ENCODE measurements at regions not wholly inside any gene's neighbourhood (a gene's known extent, or its start where the extent isn't known, plus 50 kb on each side); places are given as distances from the start of the nearest gene placed in this dataset.
"Not testable (repeated sequence)": the region's sequence is repeated elsewhere in the genome, so short reads cannot be mapped to it uniquely, and the experiment has no call there.

DNA sequence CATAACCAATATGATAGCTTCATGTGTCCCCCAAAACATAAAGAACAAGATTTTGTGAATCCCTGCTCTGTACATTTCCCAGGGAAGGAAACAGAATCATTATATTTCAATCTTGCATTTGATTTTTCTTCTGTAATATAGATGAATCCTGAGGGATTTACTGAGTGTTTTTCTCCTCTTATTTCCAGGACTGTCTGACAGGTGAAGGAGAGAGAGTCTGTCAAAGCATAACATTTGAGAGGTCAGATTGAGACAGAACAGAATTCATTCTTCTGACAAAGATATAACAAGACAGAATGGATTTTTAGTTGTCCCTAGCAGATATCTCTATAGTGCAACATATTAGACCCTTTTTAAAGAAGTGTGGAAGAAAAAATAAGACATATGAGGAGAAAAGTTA lies 354.5 kb upstream of the IZUMO3 start:
- in situ Hi-C loops (cut with HindIII; ENCODE audit: low sequenced_read_pairs) = no loop called here
- DNase-seq (ENCODE audit: low read depth) = no peak
- TF ChIP-seq, protein P1, sequence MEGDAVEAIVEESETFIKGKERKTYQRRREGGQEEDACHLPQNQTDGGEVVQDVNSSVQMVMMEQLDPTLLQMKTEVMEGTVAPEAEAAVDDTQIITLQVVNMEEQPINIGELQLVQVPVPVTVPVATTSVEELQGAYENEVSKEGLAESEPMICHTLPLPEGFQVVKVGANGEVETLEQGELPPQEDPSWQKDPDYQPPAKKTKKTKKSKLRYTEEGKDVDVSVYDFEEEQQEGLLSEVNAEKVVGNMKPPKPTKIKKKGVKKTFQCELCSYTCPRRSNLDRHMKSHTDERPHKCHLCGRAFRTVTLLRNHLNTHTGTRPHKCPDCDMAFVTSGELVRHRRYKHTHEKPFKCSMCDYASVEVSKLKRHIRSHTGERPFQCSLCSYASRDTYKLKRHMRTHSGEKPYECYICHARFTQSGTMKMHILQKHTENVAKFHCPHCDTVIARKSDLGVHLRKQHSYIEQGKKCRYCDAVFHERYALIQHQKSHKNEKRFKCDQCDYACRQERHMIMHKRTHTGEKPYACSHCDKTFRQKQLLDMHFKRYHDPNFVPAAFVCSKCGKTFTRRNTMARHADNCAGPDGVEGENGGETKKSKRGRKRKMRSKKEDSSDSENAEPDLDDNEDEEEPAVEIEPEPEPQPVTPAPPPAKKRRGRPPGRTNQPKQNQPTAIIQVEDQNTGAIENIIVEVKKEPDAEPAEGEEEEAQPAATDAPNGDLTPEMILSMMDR (IDR thresholded peaks at IDR 0.05; ENCODE audit: low read depth, low read length, missing control alignments) = no peak
- no peak overlapping the region for H3K4me3 ChIP-seq (ENCODE audit: low read depth, low read length)

DNA sequence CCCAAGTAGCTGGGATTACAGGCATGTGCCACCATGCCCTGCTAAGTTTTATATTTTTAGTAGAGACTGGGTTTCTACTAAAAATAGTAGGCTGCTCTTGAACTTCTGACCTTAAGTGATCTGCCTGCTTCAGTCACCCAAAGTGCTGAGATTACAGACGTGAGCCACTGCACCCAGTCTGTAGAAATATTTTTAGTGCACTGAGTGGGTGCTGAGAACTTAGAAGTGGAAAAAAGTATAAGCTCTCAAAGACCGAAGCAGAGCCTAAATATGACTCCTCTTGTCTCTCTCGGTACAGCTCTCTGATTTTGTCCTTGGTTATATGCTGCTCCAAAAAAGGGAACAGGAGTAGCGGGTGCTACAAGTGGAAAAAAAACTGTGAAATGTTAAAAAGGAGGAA lies 353.8 kb upstream of the IZUMO3 start:
- H3K4me3 ChIP-seq (ENCODE audit: low read depth, low read length) = no peak overlapping the region
- no peak for DNase-seq (ENCODE audit: low read depth)
- TF ChIP-seq, protein P1 (IDR thresholded peaks at IDR 0.05; ENCODE audit: low read depth, low read length, missing control alignments) = no peak
- in situ Hi-C loops (cut with HindIII; ENCODE audit: low sequenced_read_pairs) = no loop called here

DNA sequence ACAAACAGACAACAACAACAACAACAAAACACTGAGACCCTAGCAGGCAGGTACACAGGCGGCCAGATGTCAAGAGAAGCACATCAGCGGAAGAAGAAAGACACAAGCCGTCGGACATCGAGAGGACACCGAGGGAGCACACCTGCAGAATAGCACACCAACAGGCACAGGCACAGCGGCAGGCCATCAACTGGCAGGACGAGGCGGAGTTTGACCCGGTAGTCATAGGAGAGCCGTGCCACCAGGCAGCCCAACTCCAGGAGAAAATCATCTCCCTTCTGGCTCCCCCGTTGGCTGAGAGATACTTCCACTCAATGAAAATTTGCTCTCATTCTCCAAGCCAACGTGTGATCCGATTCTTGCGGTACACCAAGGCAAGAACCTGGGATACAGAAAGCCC lies 352.1 kb upstream of the IZUMO3 start:
- no peak overlapping the region for H3K4me3 ChIP-seq (ENCODE audit: low read depth, low read length)
- TF ChIP-seq, protein P1 (IDR thresholded peaks at IDR 0.05; ENCODE audit: low read depth, low read length, missing control alignments) = no peak
- in situ Hi-C loops (cut with HindIII; ENCODE audit: low sequenced_read_pairs) = no loop called here
- no peak for DNase-seq (ENCODE audit: low read depth)

DNA sequence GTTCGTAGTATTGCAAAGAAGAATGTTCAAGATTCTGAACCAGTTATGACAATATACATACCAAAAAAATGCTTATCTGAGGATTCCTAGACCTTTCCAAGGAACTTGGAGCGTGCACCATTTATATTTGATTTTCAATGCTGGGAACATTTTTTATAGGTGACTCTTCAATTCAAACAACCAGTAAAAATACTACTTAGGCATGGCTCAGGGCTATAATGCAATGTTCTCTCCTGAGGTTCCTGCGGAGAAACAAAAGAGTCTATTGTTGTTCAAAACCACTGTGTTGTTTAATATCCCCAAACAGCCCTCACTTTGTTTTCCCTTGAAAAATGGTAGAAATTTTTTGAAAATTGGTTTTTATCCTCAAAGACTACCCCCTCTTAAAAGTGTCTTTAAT lies 335.7 kb upstream of the IZUMO3 start:
- no peak for DNase-seq (ENCODE audit: low read depth)
- H3K4me3 ChIP-seq (ENCODE audit: low read depth, low read length) = no peak overlapping the region
- in situ Hi-C loops (cut with HindIII; ENCODE audit: low sequenced_read_pairs) = no loop called here
- TF ChIP-seq, protein P1 (IDR thresholded peaks at IDR 0.05; ENCODE audit: low read depth, low read length, missing control alignments) = no peak

DNA sequence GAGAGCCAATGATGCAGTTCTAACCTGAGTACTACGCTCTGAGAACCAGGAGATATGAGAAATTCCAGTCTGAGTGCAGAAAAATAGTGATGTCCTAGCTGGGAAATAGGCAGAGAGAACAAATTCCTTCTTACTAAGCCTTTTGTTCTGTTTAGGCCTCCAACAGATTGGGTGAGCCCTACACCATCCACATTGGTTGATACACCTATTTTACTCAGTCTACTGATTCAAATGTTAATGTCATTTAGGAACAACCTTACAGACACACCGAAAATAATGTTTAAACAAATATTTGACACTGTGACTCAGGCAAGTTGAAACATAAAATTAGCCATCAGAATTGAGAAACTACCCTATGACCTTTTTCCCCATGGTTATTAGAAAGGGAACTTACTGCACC lies 333.9 kb upstream of the IZUMO3 start:
- TF ChIP-seq, protein P1 (IDR thresholded peaks at IDR 0.05; ENCODE audit: low read depth, low read length, missing control alignments) = no peak
- in situ Hi-C loops (cut with HindIII; ENCODE audit: low sequenced_read_pairs) = no loop called here
- no peak overlapping the region for H3K4me3 ChIP-seq (ENCODE audit: low read depth, low read length)
- DNase-seq (ENCODE audit: low read depth) = no peak

DNA sequence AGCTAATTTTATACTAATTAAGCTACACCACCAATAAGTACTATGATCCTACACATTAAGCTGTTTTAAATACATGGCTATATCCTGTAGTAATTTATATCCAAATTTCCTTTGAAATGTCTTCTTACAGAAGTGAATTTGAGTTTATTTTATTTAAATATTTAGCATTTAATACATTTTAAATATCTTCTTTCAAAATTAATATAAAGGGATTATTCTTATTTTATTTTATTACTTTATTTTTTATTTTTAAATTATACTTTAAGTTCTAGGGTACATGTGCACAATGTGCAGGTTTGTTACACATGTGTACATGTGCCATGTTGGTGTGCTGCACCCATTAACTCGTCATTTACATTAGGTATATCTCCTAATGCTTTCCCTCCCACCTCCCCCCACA lies 310.9 kb upstream of the IZUMO3 start:
- H3K4me3 ChIP-seq (ENCODE audit: low read depth, low read length); in situ Hi-C loops (cut with HindIII; ENCODE audit: low sequenced_read_pairs); DNase-seq (ENCODE audit: low read depth): not testable (repeated sequence)

DNA sequence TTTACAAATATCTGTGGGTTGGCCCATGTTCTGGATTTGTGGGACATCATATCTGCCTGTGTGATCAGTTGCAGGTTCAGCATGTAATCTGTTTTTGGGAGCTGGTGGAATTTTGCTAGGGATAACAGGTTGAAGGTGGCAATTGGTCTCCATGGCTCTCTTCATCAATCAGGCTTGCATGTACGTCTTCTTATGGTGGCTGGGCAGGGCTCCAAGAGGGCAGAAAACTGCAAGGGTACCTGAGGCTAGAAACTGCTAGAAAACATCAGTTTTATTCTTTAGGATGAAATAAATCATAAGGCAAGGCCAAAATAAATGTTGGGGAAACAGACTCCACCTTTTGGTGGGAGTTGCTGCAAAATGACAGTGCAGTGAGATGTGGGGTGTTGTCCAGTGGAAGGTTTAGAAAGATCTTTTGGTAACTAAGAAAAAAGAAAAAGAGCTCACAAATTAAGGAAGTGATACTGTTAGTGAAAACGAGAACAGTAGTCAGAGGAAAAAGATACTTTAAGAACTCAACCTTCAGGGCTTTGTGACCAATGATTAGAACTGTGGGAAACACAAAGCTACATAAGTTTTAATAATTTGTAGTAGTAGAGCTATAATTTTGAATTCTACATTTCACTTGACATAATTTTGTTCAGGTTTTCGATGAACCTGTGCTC lies 300.7 kb upstream of the IZUMO3 start:
- no peak for DNase-seq (ENCODE audit: low read depth)
- in situ Hi-C loops (cut with HindIII; ENCODE audit: low sequenced_read_pairs) = no loop called here
- TF ChIP-seq, protein P1 (IDR thresholded peaks at IDR 0.05; ENCODE audit: low read depth, low read length, missing control alignments) = no peak
- no peak overlapping the region for H3K4me3 ChIP-seq (ENCODE audit: low read depth, low read length)

All from astrocyte of the cerebellum (primary cell).